ENCODE measurements at regions not wholly inside any gene's neighbourhood (a gene's known extent, or its start where the extent isn't known, plus 50 kb on each side); places are given as distances from the start of the nearest gene placed in this dataset.
"Not testable (repeated sequence)": the region's sequence is repeated elsewhere in the genome, so short reads cannot be mapped to it uniquely, and the experiment has no call there.

DNA sequence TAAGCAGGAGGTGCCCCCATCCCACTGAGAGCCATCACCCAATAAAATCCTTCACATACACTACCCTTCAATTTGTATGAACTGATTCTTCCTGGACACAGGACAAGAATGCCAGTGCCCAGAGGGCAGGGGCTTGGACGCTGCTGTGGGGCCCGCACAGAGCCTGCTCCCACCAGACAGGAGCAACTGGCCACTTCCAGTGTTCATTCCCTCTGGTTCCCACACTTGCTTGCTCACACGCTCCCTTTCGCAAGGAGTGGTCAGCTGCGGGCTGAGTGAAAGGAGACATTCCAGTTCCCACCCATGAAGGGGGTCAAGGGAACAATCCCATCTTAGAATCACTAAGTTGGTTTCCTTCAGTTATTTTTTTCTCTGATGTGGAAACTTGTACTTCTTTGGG lies 314.5 kb upstream of the ACO1 start:
- no peak overlapping the region for H3K27ac ChIP-seq
- TF ChIP-seq, protein P1, sequence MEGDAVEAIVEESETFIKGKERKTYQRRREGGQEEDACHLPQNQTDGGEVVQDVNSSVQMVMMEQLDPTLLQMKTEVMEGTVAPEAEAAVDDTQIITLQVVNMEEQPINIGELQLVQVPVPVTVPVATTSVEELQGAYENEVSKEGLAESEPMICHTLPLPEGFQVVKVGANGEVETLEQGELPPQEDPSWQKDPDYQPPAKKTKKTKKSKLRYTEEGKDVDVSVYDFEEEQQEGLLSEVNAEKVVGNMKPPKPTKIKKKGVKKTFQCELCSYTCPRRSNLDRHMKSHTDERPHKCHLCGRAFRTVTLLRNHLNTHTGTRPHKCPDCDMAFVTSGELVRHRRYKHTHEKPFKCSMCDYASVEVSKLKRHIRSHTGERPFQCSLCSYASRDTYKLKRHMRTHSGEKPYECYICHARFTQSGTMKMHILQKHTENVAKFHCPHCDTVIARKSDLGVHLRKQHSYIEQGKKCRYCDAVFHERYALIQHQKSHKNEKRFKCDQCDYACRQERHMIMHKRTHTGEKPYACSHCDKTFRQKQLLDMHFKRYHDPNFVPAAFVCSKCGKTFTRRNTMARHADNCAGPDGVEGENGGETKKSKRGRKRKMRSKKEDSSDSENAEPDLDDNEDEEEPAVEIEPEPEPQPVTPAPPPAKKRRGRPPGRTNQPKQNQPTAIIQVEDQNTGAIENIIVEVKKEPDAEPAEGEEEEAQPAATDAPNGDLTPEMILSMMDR (conservative IDR thresholded peaks at IDR 0.05): no peak
- no peak for TF ChIP-seq ZFX (IDR thresholded peaks at IDR 0.05)

DNA sequence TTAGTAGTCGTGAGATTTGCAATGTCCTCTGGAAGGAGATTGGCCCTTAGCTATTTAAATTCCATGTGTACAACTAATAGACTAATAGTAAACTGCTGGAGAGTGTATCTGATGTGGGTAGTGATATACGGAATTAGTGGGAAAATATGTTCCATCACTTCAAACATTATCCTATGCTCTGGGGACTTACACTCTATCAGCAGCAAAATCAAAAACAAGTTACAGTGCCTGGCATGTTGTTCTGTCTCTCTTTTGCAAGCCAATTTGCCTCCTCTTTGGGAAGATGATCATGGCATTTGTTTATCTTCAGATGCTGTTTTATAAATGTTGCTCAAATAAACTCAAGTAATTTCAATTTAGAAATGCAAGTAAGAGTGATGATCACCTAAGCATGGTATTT lies 311.9 kb upstream of the ACO1 start:
- no peak for TF ChIP-seq ZFX (IDR thresholded peaks at IDR 0.05)
- TF ChIP-seq, protein P1 (conservative IDR thresholded peaks at IDR 0.05): no peak
- no peak overlapping the region for H3K27ac ChIP-seq

DNA sequence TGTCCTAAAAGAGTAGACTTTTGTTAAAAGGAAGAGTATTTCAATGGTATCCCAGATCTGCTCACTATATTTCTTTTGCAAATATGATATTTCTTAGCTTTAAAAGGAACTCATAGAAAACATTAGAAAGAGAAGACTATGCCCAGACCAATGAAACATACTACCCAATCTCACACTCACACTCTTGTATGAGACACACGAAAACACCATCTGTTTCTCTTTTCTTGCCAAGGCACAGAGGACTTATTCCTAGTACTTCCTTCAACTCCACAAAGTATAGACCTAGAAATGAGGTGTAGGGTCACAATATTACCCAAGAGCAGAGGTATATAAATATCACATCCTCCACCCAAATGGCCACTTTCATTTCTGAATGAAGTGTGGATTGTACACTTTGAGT lies 292.4 kb upstream of the ACO1 start:
- TF ChIP-seq ZFX (IDR thresholded peaks at IDR 0.05): no peak
- TF ChIP-seq, protein P1 (conservative IDR thresholded peaks at IDR 0.05): no peak
- no peak overlapping the region for H3K27ac ChIP-seq

DNA sequence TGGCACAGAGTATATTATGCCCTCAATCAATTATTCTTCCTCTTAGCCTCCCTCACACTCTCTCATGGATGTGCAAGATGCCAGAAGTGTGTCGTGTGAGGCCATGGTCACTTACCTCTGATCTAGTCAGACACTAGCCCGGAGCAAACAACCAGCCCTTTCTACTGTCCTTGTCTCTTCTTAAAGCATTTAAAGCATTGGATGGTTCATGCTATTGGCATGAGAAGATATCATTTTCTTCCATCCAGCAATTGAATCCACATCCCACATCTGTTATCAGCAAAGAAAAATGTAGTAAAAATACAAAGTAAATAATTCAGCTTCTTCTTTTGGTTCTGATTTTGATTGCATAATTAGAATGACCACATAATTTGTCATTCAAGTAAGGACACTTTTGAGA lies 267.2 kb upstream of the ACO1 start:
- no peak overlapping the region for H3K27ac ChIP-seq
- no peak for TF ChIP-seq ZFX (IDR thresholded peaks at IDR 0.05)
- TF ChIP-seq, protein P1 (conservative IDR thresholded peaks at IDR 0.05): no peak

DNA sequence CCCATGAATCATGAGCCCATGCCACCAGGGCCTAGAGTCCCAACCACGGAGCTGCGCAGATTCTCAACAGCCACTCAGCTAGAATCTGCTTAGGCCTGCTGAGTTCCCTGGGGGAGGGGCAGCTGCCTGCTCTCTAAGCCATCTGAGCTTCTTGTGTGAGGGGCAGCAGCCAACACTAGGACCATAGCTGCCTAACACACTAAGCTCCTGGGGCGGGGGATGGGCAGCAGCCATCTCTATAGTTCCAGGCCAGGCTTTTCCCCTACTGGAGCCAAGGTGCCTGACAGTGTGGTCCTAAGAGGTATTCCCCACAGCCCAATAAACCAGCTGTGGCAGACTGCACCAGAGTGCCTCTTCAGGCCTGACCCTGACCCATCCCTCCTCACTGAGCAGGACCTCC lies 255.9 kb upstream of the ACO1 start:
- H3K27ac ChIP-seq: no peak overlapping the region
- TF ChIP-seq, protein P1 (conservative IDR thresholded peaks at IDR 0.05): no peak

DNA sequence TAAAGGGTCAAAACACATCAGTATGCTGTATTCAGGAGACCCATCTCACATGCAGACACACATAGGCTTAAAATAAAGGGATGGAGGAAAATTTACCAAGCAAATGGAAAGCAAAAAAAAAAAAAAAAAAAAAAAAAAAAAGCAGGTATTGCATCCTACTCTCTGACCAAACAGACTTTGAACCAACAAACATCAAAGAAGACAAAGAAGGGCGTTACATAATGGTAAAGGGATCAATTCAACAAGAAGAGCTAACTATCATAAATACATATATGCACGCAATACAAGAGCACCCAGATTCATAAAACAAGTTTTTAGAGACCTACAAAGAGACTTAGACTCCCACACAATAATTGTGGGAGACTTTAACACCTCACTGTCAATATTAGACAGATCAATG lies 253.7 kb upstream of the ACO1 start:
- H3K27ac ChIP-seq: not testable (repeated sequence)

DNA sequence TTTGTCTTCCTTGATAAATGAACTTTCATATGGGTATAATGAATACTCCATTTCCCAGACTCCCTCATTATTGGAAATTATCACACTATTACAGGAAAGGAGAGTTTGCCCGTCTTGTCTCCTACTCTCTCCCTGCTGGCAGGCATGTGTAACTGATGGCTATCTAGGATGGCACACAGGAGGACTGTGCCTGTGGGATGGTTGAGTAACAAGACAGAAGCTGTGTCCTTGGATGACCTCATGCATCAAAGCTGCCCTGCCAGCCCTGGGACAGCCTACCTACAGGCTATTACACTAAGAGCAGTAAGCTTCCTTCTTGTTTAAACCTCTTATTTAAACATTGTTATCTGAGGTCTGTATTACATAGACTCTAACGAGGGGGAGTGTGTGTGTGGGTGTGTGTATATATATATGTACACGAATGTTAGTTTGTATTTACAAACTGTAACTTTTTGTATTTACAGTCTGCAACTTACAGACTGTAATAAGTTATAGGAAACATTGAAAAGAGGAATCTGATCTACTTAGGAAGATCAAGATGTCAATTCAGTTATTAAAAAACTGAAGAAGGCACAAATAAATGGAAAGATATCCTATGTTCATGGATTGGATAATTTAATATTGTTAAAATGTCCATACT lies 247.6 kb upstream of the ACO1 start:
- H3K27ac ChIP-seq: no peak overlapping the region
- TF ChIP-seq, protein P1 (conservative IDR thresholded peaks at IDR 0.05): peak; percentile 66
- no peak for TF ChIP-seq ZFX (IDR thresholded peaks at IDR 0.05)

DNA sequence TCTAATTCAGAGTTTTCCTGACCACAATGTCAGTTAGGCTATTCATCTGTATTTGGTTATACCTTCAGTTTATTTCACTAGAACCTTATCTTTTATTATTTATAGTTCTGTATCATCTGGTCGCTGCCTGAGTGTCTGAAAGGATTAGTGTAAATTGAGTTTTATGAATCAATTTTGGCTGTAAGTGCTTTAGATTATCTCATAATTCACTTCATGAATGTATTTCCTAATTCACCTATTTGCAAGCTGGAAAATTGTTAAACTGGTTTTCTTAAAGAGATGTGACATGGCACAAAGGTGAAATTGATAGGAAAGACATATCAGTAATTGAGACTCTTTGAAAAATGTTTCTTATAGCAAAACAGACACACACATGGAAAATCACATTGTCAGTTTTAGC lies 242.4 kb upstream of the ACO1 start:
- H3K27ac ChIP-seq: no peak overlapping the region
- TF ChIP-seq ZFX (IDR thresholded peaks at IDR 0.05): no peak
- TF ChIP-seq, protein P1 (conservative IDR thresholded peaks at IDR 0.05): no peak

Measured in C4-2B (cell line).